ENCODE measurements at regions not wholly inside any gene's neighbourhood (a gene's known extent, or its start where the extent isn't known, plus 50 kb on each side); places are given as distances from the start of the nearest gene placed in this dataset.
A peak's percentile ranks its signal among the peaks of the same experiment; 100 is the strongest.

DNA sequence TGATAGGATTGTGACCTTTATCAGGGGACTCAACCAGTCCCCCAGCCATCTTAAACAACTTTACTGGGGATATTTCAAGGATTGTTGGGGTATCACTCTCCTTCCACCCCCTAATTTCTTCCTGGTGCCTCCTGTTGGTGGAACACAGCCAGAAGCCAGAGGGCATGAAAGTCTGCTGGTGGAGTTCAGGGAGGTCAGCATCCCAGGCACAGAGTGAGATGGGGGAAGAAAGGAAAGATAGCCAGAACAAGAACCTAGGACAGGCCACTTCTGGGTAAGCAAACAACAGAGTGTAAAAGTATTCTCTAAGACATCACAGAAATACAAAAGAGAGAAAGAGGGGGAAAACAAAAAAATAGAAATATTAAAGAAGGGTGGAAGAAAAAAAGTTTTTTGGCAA lies 101.8 kb downstream of the SPRY2 start:
- BruUV-seq (replicated peaks): no TSS peak
- intact Hi-C loops (cut with micrococcal nuclease; ENCODE audit: unreplicated experiment): loop anchor here (5.0 kb wide), 1 partner anchor 107 kb away; no protein-coding TSS in a partner anchor
- no peak for DNase-seq
- Histone ChIP-seq H3K27me3 (ENCODE audit: insufficient read depth, low read depth) (no peaks in the 10 kb centered on the region), H3K9me2 (ENCODE audit: insufficient read depth) (no peaks in the 10 kb centered on the region), H4K20me1 (ENCODE audit: insufficient read depth) (no peaks in the 10 kb centered on the region), H3K36me3 (ENCODE audit: low read depth) (no peaks in the 10 kb centered on the region), H3K27ac (peak overlapping the region; percentile 63), H3K4me1 (replicated peaks; ENCODE audit: insufficient read depth) (peaks cover 43% of the 10 kb centered on the region), H3K9me3 (ENCODE audit: insufficient read depth, low read depth) (no peaks in the 10 kb centered on the region; the same call in 1 of the 2 replicates), H3F3A (ENCODE audit: insufficient read depth, low read depth) (peaks cover 20% of the 10 kb centered on the region), H2AFZ (no peak overlapping the region), H3K79me2 (ENCODE audit: low read depth) (no peaks in the 10 kb centered on the region), H3K4me2 (peak overlapping the region; percentile 64), H3K4me3 (0 out of 2 replicates have a peak overlapping the region, but pooled peaks have one; percentile 17)
- ChIA-PET CTCF (no interaction called here), POLR2A (ENCODE audit: unreplicated experiment) (no interaction called here)
- TF ChIP-seq, protein P1, sequence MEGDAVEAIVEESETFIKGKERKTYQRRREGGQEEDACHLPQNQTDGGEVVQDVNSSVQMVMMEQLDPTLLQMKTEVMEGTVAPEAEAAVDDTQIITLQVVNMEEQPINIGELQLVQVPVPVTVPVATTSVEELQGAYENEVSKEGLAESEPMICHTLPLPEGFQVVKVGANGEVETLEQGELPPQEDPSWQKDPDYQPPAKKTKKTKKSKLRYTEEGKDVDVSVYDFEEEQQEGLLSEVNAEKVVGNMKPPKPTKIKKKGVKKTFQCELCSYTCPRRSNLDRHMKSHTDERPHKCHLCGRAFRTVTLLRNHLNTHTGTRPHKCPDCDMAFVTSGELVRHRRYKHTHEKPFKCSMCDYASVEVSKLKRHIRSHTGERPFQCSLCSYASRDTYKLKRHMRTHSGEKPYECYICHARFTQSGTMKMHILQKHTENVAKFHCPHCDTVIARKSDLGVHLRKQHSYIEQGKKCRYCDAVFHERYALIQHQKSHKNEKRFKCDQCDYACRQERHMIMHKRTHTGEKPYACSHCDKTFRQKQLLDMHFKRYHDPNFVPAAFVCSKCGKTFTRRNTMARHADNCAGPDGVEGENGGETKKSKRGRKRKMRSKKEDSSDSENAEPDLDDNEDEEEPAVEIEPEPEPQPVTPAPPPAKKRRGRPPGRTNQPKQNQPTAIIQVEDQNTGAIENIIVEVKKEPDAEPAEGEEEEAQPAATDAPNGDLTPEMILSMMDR (conservative IDR thresholded peaks at IDR 0.05): no peak
- no peak for TF ChIP-seq EZH2 (IDR thresholded peaks at IDR 0.05; ENCODE audit: low read depth)

DNA sequence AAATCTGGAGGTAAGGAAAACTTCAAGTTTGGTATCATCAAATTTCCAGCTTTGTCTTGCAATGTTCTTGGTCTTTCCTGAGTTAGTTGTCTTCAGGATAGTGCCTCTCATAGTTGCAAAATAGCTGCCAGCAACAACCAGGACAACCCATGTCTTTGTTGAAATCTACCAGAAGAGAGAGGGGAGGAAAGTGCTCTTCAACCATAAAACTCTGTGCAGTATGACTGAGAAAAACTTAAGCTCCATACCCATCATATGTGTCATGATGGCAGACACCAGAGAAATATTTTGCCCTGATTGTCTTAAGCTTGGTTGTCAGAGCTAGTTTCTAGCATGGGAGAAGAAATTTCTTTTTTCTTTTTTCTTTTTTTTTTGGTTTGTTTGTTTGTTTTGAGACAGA lies 103.3 kb downstream of the SPRY2 start:
- CTCF ChIA-PET: no interaction called here
- no peak for TF ChIP-seq EZH2 (IDR thresholded peaks at IDR 0.05; ENCODE audit: low read depth)
- TF ChIP-seq, protein P1 (conservative IDR thresholded peaks at IDR 0.05): no peak

DNA sequence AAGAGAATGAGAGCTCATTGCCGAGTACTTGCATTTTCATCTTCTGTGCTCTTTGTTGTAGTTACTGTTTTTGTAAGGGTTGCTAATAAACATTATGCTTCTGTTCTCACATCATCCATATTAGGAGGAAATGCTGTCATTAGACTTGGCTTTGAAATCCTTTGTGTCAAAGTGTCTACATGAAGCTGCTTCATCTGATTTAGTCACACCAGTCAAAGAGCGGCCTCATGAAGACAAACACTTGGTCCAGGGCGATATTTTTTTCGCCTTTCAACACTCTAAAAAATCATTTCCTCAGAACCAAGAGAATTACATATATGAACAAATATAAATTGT lies 105.0 kb downstream of the SPRY2 start:
- H3K4me3 ChIP-seq: no peak overlapping the region
- intact Hi-C loops (cut with micrococcal nuclease; ENCODE audit: unreplicated experiment): loop anchor here (5.0 kb wide), 1 partner anchor 104 kb away; no protein-coding TSS in a partner anchor
- peaks cover 20% of the 10 kb centered on the region for H3F3A ChIP-seq (ENCODE audit: insufficient read depth, low read depth)
- no peaks in the 10 kb centered on the region for H3K27me3 ChIP-seq (ENCODE audit: insufficient read depth, low read depth)
- no peaks in the 10 kb centered on the region for H3K9me2 ChIP-seq (ENCODE audit: insufficient read depth)
- peak overlapping the region; percentile 33 for H3K4me2 ChIP-seq
- no peaks in the 10 kb centered on the region for H3K79me2 ChIP-seq (ENCODE audit: low read depth)
- no peak for DNase-seq
- no peaks in the 10 kb centered on the region for H4K20me1 ChIP-seq (ENCODE audit: insufficient read depth)
- 0 out of 2 replicates have a peak overlapping the region, but pooled peaks have one; percentile 18 for H3K27ac ChIP-seq
- POLR2A ChIA-PET (ENCODE audit: unreplicated experiment): no interaction called here
- H3K4me1 ChIP-seq (replicated peaks; ENCODE audit: insufficient read depth): peaks cover 43% of the 10 kb centered on the region
- no peaks in the 10 kb centered on the region; the same call in 1 of the 2 replicates for H3K9me3 ChIP-seq (ENCODE audit: insufficient read depth, low read depth)
- CTCF ChIA-PET: no interaction called here
- no peak for TF ChIP-seq EZH2 (IDR thresholded peaks at IDR 0.05; ENCODE audit: low read depth)
- TF ChIP-seq, protein P1 (conservative IDR thresholded peaks at IDR 0.05): no peak
- no TSS peak for BruUV-seq (replicated peaks)
- no peak overlapping the region for H2AFZ ChIP-seq
- no peaks in the 10 kb centered on the region for H3K36me3 ChIP-seq (ENCODE audit: low read depth)

More for the DNA sequence above, 103.3 kb downstream of the SPRY2 start:
- H3F3A ChIP-seq (ENCODE audit: insufficient read depth, low read depth): peaks cover 20% of the 10 kb centered on the region
- H3K4me2 ChIP-seq: no peak overlapping the region
- POLR2A ChIA-PET (ENCODE audit: unreplicated experiment): no interaction called here
- H3K27ac ChIP-seq: no peak overlapping the region
- no peak for DNase-seq
- no peaks in the 10 kb centered on the region for H4K20me1 ChIP-seq (ENCODE audit: insufficient read depth)
- no TSS peak for BruUV-seq (replicated peaks)
- no peak overlapping the region for H3K4me3 ChIP-seq
- intact Hi-C loops (cut with micrococcal nuclease; ENCODE audit: unreplicated experiment): loop anchor here (5.0 kb wide), 1 partner anchor 105 kb away; no protein-coding TSS in a partner anchor
- peaks cover 43% of the 10 kb centered on the region for H3K4me1 ChIP-seq (replicated peaks; ENCODE audit: insufficient read depth)
- no peaks in the 10 kb centered on the region for H3K9me2 ChIP-seq (ENCODE audit: insufficient read depth)
- no peaks in the 10 kb centered on the region for H3K79me2 ChIP-seq (ENCODE audit: low read depth)
- H3K36me3 ChIP-seq (ENCODE audit: low read depth): no peaks in the 10 kb centered on the region
- no peak overlapping the region for H2AFZ ChIP-seq
- H3K27me3 ChIP-seq (ENCODE audit: insufficient read depth, low read depth): no peaks in the 10 kb centered on the region
- H3K9me3 ChIP-seq (ENCODE audit: insufficient read depth, low read depth): no peaks in the 10 kb centered on the region; the same call in 1 of the 2 replicates
